GM12873 (cell line): ENCODE measurements at regions not wholly inside any gene's neighbourhood (a gene's known extent, or its start where the extent isn't known, plus 50 kb on each side); places are given as distances from the start of the nearest gene placed in this dataset.

Source experiments
- CTCF ChIP-seq: IDR thresholded peaks from 2 replicates; pipeline ENCODE4 v1.5.1; 2012; ENCODE audit warnings: low read depth, mild to moderate bottlenecking, moderate library complexity, low read length, control low read depth; ENCODE audit not compliant: insufficient read depth; ENCODE audit errors: missing control alignments

- no peak for TF ChIP-seq CTCF
These were observed 146.5 kb upstream of the MMADHC start for GRCh38 chr2:149733936-149734685.

- no peak for TF ChIP-seq CTCF
These were observed 145.2 kb upstream of the MMADHC start for GRCh38 chr2:149732730-149733290.

- TF ChIP-seq CTCF = no peak
These were observed 144.6 kb upstream of the MMADHC start for GRCh38 chr2:149732001-149732685.

- TF ChIP-seq CTCF = no peak
These were observed 143.5 kb upstream of the MMADHC start for GRCh38 chr2:149731079-149731478.

GRCh38 chr2:149729586-149729985 is 142.0 kb upstream of the MMADHC start:
- TF ChIP-seq CTCF = no peak

- no peak for TF ChIP-seq CTCF
These were observed 140.4 kb upstream of the MMADHC start for GRCh38 chr2:149727927-149728326.

GRCh38 chr2:149725234-149725633 is 137.7 kb upstream of the MMADHC start:
- no peak for TF ChIP-seq CTCF
